HG03175 (cell line): ENCODE measurements at regions not wholly inside any gene's neighbourhood (a gene's known extent, or its start where the extent isn't known, plus 50 kb on each side); places are given as distances from the start of the nearest gene placed in this dataset.

Experiments used
- ATAC-seq: cut with Tn5 transposase; IDR thresholded peaks from one replicate; pipeline ENCODE4 v1.9.1; 2021; ENCODE audit warnings: mild to moderate bottlenecking, moderate library complexity; ENCODE audit not compliant: unreplicated experiment

GRCh38 chr16:61596655-61597054 is 439.6 kb downstream of the CDH8 start:
- ATAC-seq = no peak

DNA sequence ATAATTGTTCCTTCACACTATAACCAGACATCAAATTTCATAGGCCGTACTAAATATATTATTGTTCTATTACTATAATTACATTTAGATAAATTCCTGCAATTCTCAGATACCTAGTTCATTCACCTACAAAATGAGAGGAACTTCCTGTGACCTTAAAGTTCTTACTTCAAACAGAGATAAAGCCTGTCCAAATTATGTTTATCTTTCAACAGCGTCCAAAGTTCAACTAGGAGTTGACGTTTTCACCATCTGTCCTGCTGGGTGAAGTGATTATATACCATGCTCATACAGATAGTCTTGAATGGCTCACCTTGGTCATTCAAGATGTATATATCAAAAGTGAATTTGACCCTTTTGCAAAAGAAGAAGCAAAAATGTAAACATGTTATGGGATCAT is 440.6 kb downstream of the CDH8 start:
- ATAC-seq = no peak

- ATAC-seq = no peak
These were observed 445.7 kb downstream of the CDH8 start for GRCh38 chr16:61590577-61590976.

DNA sequence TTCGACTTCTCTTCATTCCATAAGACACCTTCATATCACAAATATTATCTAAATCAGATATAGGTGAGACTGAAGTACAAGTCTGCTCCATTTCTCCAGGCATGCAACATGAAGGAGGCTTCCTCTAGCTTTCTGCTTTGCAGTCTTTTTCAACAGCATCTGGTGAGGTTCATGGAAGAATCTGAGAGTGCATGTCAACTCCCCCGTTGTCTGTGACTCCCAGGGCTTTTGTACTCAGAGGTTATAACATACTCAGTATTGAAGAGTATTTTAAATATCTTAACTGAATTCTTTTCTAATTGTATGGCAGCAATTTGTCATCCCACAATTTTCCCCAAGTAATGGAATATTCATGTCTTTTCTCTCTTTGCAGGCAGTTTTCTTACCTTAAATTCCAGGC is 448.7 kb downstream of the CDH8 start:
- ATAC-seq = no peak

DNA sequence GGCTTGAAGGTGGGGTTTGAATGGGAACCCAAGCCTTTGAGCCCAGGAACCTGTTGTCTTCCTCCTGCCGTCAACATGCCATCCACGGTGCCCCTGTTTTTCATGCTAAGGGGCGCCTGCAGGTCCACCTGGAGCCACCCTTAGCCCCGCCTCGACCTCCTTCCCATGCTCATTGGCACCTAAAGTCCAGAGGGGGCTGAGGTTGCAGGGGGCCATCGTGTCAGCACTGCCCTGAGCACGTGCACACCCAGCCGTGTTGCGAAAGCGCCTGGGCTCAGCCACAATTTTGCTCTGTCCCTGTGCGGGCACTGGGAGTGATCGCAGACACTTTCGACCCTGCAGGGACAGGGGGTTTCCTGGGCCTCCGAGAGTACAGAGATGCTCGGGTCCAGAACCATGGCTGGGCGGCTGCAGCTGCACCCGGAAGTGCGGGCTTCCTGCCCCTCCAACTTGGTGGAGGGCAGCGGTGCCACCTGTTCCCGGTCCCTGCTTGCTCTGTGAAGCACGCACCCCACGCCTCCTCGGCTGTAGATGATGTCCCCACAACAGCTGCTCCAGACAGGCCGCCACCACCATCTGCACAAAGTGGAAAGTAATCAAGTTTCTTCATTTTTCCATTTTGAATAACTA is 454.7 kb downstream of the CDH8 start:
- ATAC-seq = no peak

- no peak for ATAC-seq
These were observed 455.7 kb downstream of the CDH8 start for GRCh38 chr16:61580579-61580978.

DNA sequence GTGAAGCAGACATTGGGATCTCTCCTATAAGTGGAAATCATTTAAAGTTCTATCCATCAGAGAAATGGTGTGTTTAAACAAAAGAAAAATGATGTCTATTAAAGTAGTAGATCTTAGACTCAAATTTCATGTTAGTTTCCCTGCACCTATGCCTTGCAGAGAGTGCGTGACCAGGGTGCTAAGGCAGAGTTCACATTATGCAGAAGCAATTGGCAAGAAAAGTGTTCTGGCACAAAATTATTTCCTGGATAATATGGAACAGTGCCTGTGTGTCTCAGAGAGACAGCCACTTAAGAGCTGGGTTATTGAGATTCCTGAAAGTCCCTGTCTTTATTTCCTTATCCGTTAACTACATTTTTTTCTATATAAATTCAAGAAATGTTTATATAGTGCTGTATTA is 457.0 kb downstream of the CDH8 start:
- no peak for ATAC-seq

DNA sequence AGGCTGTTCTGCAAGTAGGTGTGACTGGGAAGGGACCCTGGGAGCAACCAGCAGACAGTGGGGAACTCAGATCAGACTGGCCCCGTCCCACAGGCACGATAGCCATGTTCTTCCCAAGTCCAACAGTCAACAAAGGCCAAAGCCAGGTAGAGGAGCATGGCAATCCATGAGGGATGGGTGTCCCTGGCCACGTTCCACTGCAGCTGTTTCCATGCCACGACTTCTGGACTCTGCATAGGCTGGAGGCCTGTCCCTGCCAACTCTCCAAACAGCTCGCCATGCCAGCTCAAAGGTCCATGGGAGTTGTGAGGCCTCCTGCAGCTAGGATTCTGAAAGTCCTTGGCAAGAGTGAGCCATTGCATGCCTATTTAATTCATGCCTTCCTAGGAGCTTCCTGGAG is 459.8 kb downstream of the CDH8 start:
- ATAC-seq = no peak

- no peak for ATAC-seq
These were observed 460.6 kb downstream of the CDH8 start for GRCh38 chr16:61575617-61576016.

DNA sequence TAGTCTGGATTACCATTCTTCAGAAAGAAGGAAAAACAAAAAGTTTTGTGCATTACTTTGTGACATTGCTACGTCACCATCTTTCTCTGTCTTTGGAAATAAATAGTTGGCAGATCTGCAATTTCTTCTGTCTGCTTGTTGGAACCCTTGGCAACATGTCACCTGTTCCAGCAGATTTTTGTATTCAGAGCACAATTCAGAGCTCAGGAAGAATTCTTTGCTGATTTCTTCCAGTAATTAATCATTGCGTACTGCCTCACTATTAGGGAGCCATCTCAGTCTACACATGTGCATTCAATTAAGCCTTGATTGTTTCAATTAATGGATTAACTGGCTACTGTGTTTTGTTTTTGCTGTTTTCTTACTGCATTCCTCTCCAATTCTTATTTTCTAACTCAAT is 467.2 kb downstream of the CDH8 start:
- ATAC-seq = no peak

DNA sequence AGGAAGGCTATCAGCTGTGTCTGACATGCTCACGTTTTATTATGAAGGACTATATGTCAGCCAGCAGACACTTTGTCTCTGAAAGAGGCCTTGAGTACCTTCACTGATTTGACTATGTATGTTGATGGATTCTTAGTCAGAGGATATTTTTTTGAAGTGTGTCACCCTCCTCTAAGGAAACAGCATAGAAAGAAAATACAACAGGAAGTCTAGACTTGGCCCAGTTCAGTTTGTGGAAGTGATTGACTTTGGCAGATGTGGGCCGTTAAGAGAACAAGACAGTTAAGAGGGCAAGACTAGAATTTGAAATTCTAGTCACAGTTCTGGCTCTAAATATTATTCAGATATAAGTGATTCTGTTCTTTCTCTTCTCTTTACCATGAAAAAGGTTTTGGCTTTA is 471.5 kb downstream of the CDH8 start:
- no peak for ATAC-seq

- no peak for ATAC-seq
These were observed 480.4 kb downstream of the CDH8 start for GRCh38 chr16:61555718-61556441.

DNA sequence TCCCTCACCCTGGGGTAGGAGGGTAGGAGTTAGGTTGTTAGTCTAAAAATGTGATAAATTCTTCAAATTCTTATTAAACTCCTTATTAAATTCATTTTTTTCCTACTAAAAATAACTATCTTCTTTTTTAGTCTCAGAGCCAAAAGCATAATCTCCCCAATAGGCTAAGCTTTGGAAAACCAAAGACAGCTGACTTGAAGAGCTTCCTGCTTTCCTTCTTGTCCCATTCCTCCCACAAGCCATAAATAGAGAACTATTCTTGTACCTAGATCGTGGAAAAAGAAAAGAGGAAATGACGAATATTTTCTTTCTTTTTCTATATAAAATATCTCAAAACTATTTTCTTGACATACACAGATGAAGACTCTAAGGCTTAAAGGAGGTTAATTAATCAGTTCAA is 486.9 kb downstream of the CDH8 start:
- ATAC-seq = no peak

DNA sequence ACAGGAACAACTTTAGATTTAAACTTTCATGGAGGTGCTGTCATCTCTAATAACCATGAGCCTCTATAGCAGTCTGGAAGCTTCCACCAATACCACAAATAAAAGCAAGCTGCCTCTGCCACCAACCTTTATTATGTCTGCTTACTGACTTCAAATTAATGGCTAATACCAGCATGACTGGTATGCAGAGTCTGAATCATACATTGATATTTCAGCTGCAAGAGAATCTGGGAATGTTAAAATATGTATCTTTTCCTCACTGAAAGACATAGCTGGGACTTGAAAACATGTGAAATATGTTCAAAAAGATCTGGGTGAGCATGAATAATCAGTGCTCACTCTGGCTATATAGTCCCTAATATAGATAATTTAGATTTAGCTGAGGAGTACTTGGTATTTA is 488.6 kb downstream of the CDH8 start:
- no peak for ATAC-seq

- no peak for ATAC-seq
These were observed 492.1 kb downstream of the CDH8 start for GRCh38 chr16:61544165-61544564.

DNA sequence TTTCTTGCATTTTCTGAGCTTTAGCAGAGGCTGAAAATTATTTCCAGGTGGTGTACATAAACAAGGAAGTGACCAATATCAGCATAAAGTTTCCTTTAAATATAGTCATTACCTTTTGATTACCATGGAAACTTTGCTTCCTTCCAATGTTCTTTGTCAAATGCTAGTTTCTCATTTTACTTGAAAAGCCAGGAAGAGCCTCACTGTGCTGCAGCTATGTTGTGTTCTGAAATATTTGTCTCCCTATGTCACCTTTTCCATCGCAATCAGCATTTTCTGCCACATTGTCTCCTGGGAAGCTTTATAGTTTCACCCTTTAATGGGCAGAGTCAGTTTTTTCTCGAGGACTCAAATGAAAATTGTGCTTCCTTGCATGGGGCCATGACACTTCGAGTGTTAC is 496.0 kb downstream of the CDH8 start:
- ATAC-seq = no peak

GRCh38 chr16:61530697-61531096 is 505.5 kb downstream of the CDH8 start:
- no peak for ATAC-seq

DNA sequence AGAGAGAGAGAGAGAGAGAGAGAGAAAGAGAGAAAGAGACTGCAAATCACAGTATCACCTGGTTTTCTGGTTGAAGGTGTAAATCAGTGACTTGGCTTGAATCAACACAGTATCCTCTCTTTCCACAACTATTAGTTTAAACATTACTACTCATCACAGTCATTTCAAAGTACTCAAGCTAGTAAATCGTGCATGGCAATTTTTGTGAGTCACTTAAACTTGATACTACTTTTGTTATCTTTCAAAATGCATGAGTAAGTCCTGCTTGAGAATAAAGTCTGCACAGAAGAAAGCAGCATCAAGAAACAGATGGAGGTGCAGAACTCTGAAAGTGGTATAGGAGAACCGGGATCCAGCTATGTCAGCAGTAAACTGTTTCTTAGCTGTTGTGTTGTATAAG is 535.4 kb downstream of the CDH8 start:
- no peak for ATAC-seq

- no peak for ATAC-seq
These were observed 556.0 kb downstream of the CDH8 start for GRCh38 chr16:61480250-61480649.

- no peak for ATAC-seq
These were observed 564.5 kb downstream of the CDH8 start for GRCh38 chr16:61471737-61472136.

DNA sequence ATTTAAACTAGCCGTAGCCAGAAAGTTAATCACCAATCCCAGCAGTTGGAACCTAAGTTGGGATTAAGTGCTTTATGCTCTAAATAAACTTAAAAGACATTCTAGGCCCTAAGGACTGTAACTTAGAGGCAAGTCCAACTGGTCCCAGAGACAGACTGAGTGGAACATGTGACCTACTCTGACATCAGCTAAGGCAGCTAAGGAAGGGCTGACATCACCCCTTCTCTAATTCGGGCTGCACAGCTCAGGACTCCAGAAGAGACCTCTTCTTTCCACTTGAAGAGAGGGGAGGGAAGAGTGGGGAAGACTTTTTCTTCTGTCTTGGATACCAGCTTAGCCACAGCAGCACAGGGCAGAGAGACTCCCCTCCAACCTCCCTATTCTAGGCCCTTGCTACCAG is 565.2 kb downstream of the CDH8 start:
- ATAC-seq = no peak

DNA sequence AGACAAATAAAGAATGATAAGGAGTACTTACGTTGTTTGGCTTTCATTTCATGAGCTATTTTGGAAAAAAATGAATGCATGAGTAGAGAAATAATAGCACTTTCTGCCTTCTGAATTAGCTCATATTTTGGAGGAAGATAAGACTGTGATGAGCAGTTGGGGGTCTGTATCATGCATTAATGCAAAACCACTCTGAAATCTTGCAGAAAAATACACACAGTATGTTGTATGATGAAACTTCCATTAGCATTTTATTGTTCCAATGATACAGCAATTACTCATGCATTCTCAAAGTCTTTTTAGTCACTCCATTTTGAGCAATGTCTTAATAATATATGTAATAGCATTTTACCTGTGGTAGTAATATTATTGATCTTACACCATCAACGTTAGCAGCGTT is 571.0 kb downstream of the CDH8 start:
- no peak for ATAC-seq

DNA sequence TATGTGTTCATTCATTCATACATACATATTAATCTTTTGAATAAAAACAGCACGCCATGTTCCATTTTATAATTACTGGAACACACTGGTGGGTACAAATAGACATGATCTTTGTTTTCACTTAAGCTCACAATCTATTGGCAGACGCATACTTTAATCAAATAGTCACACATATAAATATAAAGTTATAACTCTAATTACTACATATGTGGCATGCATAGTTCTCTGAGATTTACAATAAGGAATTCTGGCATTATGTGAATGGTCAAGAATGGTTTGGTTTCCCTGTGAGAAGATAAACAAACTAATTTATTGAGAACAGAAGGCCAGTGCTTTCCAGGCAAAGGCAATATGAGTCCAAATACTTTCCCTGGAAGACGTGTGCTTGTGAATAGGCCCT is 576.2 kb downstream of the CDH8 start:
- ATAC-seq = no peak
